Testis (tissue), 2 donors: ENCODE measurements at regions not wholly inside any gene's neighbourhood (a gene's known extent, or its start where the extent isn't known, plus 50 kb on each side); places are given as distances from the start of the nearest gene placed in this dataset.
A peak's percentile ranks its signal among the peaks of the same experiment; 100 is the strongest.

Source experiments
- DNase-seq: peaks from one replicate; pipeline ENCODE4 v3.0.0-alpha.2; 2019
- H3K27ac ChIP-seq, 2 donors: fragments of 200-600 bp; sonication (generic); one replicate each; pipeline ENCODE4 v1.5.1; 2019
- H3K27me3 ChIP-seq: fragments of 200-600 bp; sonication (generic); one replicate; pipeline ENCODE4 v1.5.1; 2019
- H3K36me3 ChIP-seq: fragments of 200-600 bp; sonication (generic); one replicate; pipeline ENCODE4 v1.5.1; 2017; ENCODE audit warnings: low read depth; ENCODE audit errors: missing control alignments
- H3K4me1 ChIP-seq: fragments of 200-600 bp; sonication (generic); one replicate; pipeline ENCODE4 v1.5.1; 2019
- H3K4me3 ChIP-seq, 2 donors: fragments of 200-600 bp; sonication (generic); one replicate each; pipeline ENCODE4 v1.5.1; 2017 to 2019
- H3K9me3 ChIP-seq: fragments of 200-600 bp; sonication (generic); one replicate; pipeline ENCODE4 v1.5.1; 2017
- CTCF ChIP-seq, 3 experiments: fragments of 450-650 bp in 2 of 3; fragments of 200-600 bp in 1 of 3; sonication (generic) in 1 of 3; IDR thresholded peaks; one replicate each; pipeline ENCODE4 v1.5.1; 2016 to 2019; ENCODE audit warnings: antibody characterized with exemption in 3 of 3, mild to moderate bottlenecking in 2 of 3, moderate library complexity in 1 of 3
- POLR2A ChIP-seq: fragments of 450-650 bp; IDR thresholded peaks from one replicate; pipeline ENCODE4 v1.6.1; 2017; ENCODE audit warnings: antibody characterized with exemption, mild to moderate bottlenecking, moderate library complexity
- WGBS, 2 donors: methylation state at CpG; one replicate each; pipeline ENCODE4 v1.1.5; 2018; 5-methylcytosine and 5-hydroxymethylcytosine counted together
- intact Hi-C: fragments of 100-400 bp; cut with DNase I; formaldehyde crosslinking; loops from one replicate; pipeline ENCODE4 v1.15.1; 2023; ENCODE audit warnings: low total_unique reads

- intact Hi-C loops = no loop called here
- no peak overlapping the region for H3K27ac ChIP-seq
- TF ChIP-seq POLR2A (no peak), CTCF (IDR thresholded peaks at IDR 0.05) (no peak)
- no peaks in the 10 kb centered on the region for H3K36me3 ChIP-seq
- WGBS, 2 donors = 77 to 88% methylated on average over 2 of the region's 2 CpGs
- no peaks in the 10 kb centered on the region for H3K27me3 ChIP-seq
- H3K9me3 ChIP-seq = no peaks in the 10 kb centered on the region
- H3K4me1 ChIP-seq = no peaks in the 10 kb centered on the region
- no peak for DNase-seq
- H3K4me3 ChIP-seq = no peak overlapping the region
These were observed 312.6 kb upstream of the ID4 start for GRCh38 chr6:19524366-19525186.

- Histone ChIP-seq H3K27me3 (no peaks in the 10 kb centered on the region), H3K9me3 (no peaks in the 10 kb centered on the region), H3K4me3 (no peak overlapping the region), H3K27ac (no peak overlapping the region), H3K4me1 (no peaks in the 10 kb centered on the region), H3K36me3 (no peaks in the 10 kb centered on the region)
- TF ChIP-seq CTCF (IDR thresholded peaks at IDR 0.05) (no peak), POLR2A (no peak)
- no peak for DNase-seq
- 55 to 70% methylated on average over 3 of the region's 3 CpGs for WGBS, 2 donors
- intact Hi-C loops = no loop called here
These were observed 311.5 kb upstream of the ID4 start for GRCh38 chr6:19525673-19526072.

- H3K36me3 ChIP-seq = no peaks in the 10 kb centered on the region
- DNase-seq = no peak
- no peaks in the 10 kb centered on the region for H3K9me3 ChIP-seq
- no peaks in the 10 kb centered on the region for H3K4me1 ChIP-seq
- H3K27me3 ChIP-seq = no peaks in the 10 kb centered on the region
- H3K4me3 ChIP-seq = no peak overlapping the region
- 49 to 56% methylated on average over 1 of the region's 1 CpG for WGBS, 2 donors
- TF ChIP-seq CTCF (IDR thresholded peaks at IDR 0.05) (no peak), POLR2A (no peak)
- intact Hi-C loops = no loop called here
- H3K27ac ChIP-seq = no peak overlapping the region
These were observed 307.0 kb upstream of the ID4 start for GRCh38 chr6:19530188-19530587.

- H3K27ac ChIP-seq = no peak overlapping the region
- intact Hi-C loops = no loop called here
- no peak for TF ChIP-seq CTCF (IDR thresholded peaks at IDR 0.05)
- no peak for TF ChIP-seq POLR2A
- WGBS, 2 donors = 56 to 59% methylated on average over 2 of the region's 2 CpGs
- no peaks in the 10 kb centered on the region for H3K9me3 ChIP-seq
- H3K36me3 ChIP-seq = no peaks in the 10 kb centered on the region
- no peaks in the 10 kb centered on the region for H3K4me1 ChIP-seq
- DNase-seq = peak; percentile 43
- H3K4me3 ChIP-seq = no peak overlapping the region
- no peaks in the 10 kb centered on the region for H3K27me3 ChIP-seq
These were observed 301.8 kb upstream of the ID4 start for GRCh38 chr6:19535351-19535750.

- no peak overlapping the region for H3K27ac ChIP-seq
- H3K4me3 ChIP-seq = no peak overlapping the region
- WGBS, 2 donors = 91 to 100% methylated on average over 3 of the region's 3 CpGs
- intact Hi-C loops = no loop called here
- no peaks in the 10 kb centered on the region for H3K27me3 ChIP-seq
- no peaks in the 10 kb centered on the region for H3K36me3 ChIP-seq
- no peaks in the 10 kb centered on the region for H3K9me3 ChIP-seq
- no peaks in the 10 kb centered on the region for H3K4me1 ChIP-seq
- DNase-seq = no peak
- no peak for TF ChIP-seq POLR2A
- TF ChIP-seq CTCF (IDR thresholded peaks at IDR 0.05) = no peak
These were observed 300.3 kb upstream of the ID4 start for GRCh38 chr6:19536838-19537237.
